C4-2B (cell line): ENCODE measurements at regions not wholly inside any gene's neighbourhood (a gene's known extent, or its start where the extent isn't known, plus 50 kb on each side); places are given as distances from the start of the nearest gene placed in this dataset.

ENCODE experiments used
- H3K27ac ChIP-seq: fragments of 450-650 bp; 2 replicates; pipeline ENCODE4 v1.5.1; 2017
- ZFX ChIP-seq: fragments of 450-650 bp; IDR thresholded peaks from 2 replicates; pipeline ENCODE4 v1.6.1; 2017
- TF ChIP-seq, protein P1 (sequence below): fragments of 450-650 bp; conservative IDR thresholded peaks from 2 replicates; pipeline ENCODE4 v1.5.1; 2017; ENCODE audit warnings: mild to moderate bottlenecking

DNA sequence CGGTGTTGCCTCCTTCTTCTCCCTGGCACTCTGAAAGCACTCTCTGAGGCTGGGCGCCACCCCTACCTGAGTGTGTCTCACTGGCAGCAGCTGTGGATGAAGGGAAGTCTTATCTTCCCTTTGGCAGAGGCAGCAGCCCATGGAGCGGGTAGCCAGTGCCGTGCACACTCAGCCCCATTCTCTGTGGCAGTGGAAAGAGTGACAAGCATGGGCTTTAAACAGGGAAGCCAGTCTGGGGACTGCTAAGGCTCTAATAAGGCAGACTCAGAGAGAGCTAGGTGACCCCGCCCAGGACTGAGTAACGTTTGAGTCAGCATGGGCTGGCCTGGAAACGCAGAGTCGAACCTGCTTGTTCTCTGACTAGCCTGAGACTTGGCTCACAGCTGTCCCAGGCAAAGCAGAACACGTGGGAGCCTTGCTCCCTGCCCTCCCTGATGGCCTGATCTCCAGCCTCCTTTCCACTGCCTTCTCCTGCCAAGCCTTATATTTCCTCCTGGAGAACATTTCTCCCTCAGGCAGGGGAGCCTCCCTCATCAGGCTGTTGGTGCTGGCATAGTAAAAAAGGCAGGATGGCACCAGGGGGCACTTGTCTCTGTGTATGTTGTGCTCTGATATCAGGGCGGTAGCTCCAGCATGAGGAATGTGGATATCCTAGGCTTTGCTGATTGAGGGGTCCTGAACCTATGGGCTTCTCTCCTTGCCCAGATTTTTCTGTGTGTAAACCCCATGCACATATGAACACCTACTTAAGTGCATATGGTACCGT is 93.9 kb upstream of the LGALSL start:
- H3K27ac ChIP-seq = 0 out of 2 replicates have a peak overlapping the region, but pooled peaks have one; percentile 6
- TF ChIP-seq, protein P1, sequence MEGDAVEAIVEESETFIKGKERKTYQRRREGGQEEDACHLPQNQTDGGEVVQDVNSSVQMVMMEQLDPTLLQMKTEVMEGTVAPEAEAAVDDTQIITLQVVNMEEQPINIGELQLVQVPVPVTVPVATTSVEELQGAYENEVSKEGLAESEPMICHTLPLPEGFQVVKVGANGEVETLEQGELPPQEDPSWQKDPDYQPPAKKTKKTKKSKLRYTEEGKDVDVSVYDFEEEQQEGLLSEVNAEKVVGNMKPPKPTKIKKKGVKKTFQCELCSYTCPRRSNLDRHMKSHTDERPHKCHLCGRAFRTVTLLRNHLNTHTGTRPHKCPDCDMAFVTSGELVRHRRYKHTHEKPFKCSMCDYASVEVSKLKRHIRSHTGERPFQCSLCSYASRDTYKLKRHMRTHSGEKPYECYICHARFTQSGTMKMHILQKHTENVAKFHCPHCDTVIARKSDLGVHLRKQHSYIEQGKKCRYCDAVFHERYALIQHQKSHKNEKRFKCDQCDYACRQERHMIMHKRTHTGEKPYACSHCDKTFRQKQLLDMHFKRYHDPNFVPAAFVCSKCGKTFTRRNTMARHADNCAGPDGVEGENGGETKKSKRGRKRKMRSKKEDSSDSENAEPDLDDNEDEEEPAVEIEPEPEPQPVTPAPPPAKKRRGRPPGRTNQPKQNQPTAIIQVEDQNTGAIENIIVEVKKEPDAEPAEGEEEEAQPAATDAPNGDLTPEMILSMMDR = no peak
- no peak for TF ChIP-seq ZFX

DNA sequence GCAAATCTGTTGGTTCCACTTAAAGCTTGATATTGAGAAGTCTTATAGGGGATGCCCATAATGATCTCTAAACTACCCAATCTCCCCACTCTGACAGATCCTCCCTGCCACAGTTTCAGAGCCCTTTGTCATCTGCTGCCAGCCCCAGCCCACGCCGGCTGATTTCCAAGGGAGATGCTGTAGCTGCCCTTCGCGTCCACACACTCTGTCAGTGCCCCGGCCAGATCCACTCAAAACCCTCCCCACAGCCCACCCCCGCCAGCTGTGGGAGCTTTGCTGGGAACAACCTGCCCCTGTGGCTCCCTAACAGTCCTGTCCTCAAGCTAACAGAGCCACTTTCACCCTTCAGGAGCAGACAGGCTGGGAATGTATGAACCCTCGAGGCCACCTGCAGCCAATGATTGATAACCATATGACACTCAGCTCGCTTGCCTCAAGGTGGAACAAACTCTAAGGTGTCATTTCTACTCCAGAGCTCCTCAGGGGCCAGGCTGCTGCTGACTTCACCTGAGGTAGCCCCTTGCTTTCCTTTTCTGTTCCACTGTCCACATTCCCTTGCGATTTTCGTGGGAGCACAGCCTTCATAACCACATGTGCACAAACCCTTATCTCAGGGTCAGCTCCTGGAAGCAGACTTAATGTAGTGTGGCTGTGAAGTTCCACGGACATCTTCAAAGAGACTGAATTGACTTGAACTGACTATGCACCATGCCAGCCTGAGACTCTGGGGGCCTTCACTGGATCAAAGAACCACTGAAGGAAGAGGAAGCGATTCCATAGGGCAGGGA is 92.6 kb upstream of the LGALSL start:
- no peak overlapping the region for H3K27ac ChIP-seq
- TF ChIP-seq, protein P1 = no peak
- no peak for TF ChIP-seq ZFX

DNA sequence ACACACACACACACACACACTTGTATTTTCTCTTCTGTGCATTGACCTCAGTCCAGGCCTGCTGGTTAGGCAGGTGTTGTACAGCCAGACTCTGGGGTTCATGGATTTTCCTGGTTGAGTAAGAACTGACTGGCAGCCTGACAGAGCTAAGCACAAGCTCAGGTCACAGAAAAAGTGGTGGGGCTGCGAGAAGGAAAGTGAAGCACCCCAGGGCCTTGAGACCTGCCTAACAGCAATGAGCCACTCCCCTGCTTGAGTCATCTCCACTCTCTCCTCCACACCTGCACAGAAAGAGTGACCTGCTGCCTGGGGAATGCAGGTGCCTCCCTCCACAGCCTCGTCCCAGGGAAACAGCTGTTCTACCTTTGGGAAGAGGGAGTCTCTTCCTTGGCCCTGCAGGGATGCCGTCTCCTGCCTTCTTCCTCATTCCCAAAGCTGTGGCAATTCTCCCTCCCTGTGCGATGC is 91.4 kb upstream of the LGALSL start:
- no peak for TF ChIP-seq ZFX
- TF ChIP-seq, protein P1 = no peak
- H3K27ac ChIP-seq = no peak overlapping the region

DNA sequence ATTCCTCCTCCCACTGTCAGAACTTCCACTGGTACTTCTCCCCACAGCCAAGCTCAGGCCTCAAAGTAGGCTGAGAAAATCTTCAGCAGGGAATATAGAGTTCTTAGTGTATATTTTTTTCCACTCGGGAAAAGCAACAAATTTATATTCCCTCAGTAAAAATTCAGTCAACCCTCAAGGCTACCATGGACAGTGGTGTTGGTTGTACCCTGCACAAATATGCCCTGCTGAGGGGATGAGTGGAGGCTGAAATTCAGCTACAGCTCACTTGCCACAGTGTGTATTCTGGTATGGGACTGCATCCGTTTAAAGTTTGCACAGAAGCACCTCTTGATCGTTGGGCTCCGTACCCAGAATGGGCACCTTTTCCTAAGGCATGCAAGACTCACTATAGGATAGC is 90.8 kb upstream of the LGALSL start:
- no peak overlapping the region for H3K27ac ChIP-seq
- TF ChIP-seq ZFX = no peak
- TF ChIP-seq, protein P1 = no peak

DNA sequence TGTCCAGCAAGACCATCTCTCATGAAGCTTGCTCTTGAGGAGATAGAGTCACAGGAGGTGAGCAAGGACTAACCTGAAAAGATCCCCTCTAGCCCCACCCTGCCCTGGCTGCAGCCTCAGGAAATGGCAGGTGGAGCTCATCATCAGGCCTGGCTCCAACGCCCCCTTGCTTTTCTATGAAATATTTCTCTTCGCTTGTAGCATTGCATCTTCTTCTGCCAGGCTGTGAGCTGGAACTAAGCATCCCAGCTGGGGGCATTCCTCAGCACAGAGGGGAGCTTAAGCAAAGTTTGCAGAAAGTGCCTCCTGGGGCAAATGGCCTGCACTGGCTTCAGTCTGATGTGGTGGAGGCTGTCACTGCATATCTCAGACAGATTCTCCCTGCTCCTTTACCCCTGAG is 90.1 kb upstream of the LGALSL start:
- H3K27ac ChIP-seq = no peak overlapping the region
- no peak for TF ChIP-seq ZFX
- TF ChIP-seq, protein P1 = no peak

DNA sequence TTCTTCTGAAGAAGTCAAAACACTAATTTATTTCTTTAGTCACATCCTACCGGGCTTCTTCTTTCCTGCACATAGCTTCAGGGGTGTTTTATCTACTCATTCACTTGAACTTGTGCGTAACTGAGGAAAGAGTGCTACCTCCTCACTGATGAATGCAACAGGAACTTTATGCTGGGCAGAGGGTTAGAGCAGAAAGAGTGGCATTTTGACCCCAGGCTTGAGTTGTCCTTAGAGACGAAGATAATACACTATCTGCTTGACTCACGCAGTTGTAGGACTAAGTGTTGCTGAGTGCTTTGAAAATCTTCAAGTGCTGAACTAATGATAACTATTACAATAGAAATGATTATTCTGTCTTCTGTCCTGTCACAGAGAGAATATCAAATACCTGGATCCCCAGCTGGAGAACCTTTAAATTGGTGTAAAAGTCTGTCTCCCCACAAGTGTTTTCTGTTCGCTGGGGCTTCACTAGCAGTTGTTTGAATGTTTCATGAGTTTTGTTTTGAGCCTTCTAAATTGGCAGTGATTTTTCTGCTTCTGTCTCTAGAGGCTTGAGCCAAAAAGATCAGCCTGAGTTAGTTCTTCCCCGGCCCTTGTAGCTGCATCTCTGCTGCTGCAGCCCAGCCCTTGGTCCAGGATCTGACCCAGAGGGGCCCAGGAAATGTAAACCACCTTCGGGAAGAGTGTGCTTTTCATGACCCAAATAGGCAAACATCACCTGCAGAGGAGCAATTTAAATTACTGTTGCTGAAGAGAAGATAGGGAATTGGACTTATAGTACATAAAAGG is 86.3 kb upstream of the LGALSL start:
- no peak overlapping the region for H3K27ac ChIP-seq
- no peak for TF ChIP-seq ZFX
- TF ChIP-seq, protein P1 = no peak
